HG02623 (cell line): ENCODE measurements at regions not wholly inside any gene's neighbourhood (a gene's known extent, or its start where the extent isn't known, plus 50 kb on each side); places are given as distances from the start of the nearest gene placed in this dataset.
A peak's percentile ranks its signal among the peaks of the same experiment; 100 is the strongest.

ENCODE experiments used
- ATAC-seq: cut with Tn5 transposase; IDR thresholded peaks from one replicate; pipeline ENCODE4 v1.9.1; 2021; ENCODE audit warnings: moderate library complexity; ENCODE audit not compliant: unreplicated experiment

- ATAC-seq = no peak
Observed at GRCh38 chr9:99573085-99573484, 248.6 kb upstream of the NR4A3 start.

GRCh38 chr9:99573886-99574285, 247.8 kb upstream of the NR4A3 start:
- no peak for ATAC-seq

GRCh38 chr9:99576002-99576401, 245.7 kb upstream of the NR4A3 start:
- ATAC-seq = no peak

GRCh38 chr9:99576876-99577275, 244.8 kb upstream of the NR4A3 start:
- ATAC-seq = no peak

DNA sequence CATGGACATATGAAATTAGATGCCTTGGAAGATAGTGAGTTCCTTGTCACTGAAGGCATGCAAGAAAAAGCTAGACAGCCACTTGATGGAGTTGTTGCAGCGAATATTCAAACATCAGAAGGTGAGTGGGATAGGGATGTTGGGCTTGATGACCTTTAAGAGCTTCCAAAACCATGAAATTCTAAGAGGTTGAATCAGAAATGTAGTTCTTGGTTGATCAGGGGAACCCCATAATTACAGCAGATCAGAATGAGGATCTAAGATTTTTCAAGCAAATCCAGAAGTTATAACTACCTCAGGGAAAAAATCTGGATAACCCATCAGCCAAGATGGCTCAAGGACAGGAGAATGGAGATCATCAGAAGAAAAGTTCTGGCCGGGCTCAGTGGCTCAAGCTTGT, 244.3 kb upstream of the NR4A3 start:
- ATAC-seq = no peak

DNA sequence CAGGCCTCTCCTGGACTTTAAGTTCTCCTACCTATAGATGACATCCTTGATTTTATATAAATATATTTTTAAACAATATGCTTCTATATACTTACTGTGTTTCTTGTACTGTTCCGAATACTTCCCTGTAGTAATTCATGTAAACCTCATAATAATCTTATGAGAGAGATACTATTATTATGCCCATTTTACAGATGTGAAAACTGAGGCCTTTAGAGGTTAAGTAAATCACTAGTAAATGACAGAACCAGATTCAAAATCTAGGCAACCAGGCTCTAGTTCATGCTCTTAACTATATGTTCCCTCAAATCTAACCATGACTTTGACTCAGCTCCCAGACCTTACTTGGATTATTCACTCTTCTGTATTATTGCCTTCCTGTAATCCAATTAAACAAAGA, 243.0 kb upstream of the NR4A3 start:
- ATAC-seq = no peak

- no peak for ATAC-seq
Observed at GRCh38 chr9:99579964-99580363, 241.7 kb upstream of the NR4A3 start.

DNA sequence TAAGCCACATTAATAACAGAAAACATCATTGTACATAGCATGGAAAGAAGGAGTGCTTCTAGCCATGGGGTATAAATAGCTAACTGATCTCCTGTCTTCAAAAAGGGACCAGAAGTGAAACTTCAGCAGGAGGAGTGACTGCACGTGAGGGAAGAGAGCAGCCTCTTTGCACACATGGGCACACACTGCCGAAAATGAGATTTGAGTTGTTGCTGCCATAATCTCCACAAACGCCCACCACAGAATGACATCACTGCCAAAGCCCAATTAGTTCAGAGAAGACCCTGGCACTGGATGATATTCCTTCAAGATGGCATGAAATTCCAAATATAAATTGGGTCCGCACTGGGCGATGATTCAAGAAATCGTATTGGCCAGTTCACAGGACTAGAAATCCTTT, 238.9 kb upstream of the NR4A3 start:
- no peak for ATAC-seq

DNA sequence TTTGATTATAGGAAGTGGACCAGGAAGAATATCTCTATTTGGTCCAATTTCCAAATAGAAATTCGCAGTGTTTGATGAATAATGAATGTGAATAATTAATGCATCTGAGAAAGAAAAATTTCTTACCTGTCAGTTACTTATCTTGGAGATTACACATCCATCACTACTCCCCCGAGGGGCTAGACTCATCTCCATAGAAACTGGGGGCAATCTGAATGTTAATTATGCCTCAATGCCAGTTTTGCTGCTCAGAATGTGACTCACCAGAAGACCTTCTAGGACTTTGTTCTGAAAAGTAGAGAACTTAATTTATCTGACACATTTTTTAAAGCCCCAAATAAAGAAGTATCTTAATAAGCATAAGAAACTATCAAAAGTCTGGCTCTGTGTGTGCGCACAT, 233.4 kb upstream of the NR4A3 start:
- no peak for ATAC-seq

- no peak for ATAC-seq
Observed at GRCh38 chr9:99588747-99589146, 232.9 kb upstream of the NR4A3 start.

- ATAC-seq = no peak
Observed at GRCh38 chr9:99590410-99590809, 231.3 kb upstream of the NR4A3 start.

DNA sequence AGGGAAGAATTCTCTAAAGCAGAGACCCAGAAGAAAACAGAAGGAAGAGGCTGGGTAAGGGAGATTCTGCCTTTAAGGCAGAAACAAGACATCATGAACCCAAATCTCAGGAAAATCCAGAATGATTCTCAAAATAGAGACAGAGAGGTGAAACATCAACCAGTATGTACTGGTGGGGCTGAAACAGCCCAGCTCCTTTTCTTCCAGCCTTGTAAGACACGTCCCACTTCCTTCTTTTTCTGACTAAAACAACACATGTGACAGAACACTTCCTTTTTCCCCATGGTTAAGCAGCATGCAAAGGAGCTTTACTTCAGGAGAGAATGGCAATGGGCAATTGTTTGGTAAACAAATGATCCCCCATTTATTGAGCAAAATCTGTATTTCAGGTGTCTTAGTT, 230.8 kb upstream of the NR4A3 start:
- no peak for ATAC-seq

DNA sequence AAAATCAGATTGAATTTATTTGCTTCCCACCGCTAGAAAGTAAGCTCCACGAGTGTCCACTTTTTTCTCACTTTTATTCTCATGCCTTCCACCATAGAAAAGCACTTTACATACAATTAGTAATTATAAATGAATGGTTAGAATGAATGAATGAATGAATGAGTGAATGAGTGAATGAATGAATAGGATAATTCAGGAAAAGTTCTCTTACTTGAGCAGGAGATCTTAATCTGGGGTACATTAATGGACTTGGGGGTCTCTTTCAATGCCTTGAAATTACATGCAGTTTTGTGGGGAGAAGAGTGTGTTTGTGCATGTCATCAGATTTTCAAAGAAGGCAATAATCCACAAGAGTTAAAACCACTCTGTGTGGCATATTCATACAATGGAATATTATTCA, 229.9 kb upstream of the NR4A3 start:
- ATAC-seq = no peak

- ATAC-seq = no peak
Observed at GRCh38 chr9:99592834-99593574, 228.7 kb upstream of the NR4A3 start.

DNA sequence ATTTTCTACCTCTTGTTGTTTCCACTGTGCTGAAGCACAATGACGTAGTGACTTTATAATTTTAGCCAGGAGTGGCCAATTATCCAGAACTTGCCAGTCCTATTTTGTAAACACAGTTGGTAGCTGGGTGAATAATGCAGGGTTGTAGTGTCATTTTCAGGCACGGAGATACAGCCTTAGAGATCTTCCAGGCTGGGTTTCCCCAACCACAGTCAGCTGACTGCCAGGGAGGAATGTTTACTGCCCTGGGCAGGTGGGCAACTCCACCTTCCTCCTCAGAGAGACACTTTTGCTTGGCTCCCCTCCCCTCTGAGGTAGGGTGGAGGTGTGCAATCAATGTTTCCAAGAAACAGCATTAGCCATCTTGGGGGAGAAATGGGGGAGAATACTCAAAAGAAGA, 228.1 kb upstream of the NR4A3 start:
- ATAC-seq = no peak

DNA sequence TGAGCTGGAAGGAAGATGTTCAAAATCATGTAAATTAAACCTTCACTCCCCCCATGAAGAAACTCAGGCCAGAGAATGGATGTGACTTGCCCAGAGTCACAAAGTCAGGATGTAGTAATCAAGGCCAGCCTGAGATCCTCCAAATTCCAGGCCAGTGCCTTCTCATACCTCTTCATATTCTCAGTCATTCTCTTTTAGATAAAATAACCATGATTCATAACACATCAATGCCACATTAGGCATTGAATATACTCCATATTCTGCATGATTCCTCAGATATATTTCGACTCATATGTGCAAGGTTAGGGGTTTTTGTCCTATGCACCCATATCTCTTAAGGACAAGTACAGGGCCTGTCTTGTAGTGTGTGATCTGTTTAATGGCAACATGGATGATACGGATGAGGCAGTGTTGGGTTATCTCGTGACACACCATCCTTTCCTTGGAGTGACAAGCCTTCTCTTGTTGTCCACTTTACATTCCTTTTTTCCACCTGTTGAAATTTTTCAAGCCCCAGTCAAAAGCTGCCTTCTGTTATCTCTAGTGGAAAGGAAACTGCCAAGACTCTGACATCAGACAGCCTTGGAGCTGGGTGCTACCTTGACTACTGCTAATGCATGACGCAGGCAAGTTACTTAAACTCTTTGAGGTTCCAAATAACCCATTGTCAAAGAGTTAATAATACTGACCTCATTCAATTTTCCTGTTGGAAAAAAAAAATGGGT, 227.5 kb upstream of the NR4A3 start:
- no peak for ATAC-seq

DNA sequence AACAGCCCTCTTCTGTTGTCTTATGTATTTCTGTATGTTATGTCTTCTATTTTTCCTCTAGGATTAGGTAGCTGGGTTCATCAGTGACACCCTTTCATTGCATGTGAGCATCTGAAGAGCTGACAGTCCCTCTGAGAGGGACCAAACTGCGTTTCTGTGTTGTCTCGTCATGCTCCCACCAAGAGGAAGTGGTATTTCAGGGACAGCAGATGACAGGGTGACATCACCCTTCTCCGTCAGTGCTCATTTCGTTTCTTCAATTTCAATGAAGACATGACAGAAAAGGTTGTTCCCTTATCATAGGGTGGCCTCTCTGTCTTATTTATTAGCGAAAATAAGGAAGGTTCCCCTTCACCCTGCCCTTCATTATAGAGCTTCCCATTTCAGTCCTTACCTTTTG, 225.9 kb upstream of the NR4A3 start:
- peak; percentile 58 for ATAC-seq

DNA sequence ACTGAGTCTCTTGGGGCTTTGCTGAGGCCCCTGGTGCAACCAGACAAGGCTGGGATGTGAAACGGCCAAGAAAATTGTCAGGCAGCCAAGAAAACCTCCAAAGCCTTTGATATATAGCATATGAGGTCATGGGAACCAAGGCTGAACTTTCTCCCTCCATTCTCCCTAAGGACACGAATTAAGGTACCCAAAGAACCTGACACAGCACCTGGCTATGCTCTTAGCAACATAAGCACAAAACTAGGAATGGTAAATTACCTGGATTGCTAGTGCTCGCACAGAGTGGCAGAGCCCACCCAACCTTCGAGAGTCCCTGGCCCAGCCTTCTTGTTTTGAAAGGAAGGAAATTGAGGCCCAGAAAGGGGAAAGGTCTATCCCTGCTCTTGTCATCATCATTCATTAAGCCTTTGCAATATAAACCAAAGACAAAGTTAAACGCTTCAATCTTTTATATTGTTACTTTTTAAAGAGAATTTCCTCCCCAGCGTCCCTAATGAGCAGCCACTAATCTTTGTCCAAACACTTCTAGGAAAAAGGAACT, 220.0 kb upstream of the NR4A3 start:
- ATAC-seq = no peak

- ATAC-seq = no peak
Observed at GRCh38 chr9:99602854-99603253, 218.8 kb upstream of the NR4A3 start.

DNA sequence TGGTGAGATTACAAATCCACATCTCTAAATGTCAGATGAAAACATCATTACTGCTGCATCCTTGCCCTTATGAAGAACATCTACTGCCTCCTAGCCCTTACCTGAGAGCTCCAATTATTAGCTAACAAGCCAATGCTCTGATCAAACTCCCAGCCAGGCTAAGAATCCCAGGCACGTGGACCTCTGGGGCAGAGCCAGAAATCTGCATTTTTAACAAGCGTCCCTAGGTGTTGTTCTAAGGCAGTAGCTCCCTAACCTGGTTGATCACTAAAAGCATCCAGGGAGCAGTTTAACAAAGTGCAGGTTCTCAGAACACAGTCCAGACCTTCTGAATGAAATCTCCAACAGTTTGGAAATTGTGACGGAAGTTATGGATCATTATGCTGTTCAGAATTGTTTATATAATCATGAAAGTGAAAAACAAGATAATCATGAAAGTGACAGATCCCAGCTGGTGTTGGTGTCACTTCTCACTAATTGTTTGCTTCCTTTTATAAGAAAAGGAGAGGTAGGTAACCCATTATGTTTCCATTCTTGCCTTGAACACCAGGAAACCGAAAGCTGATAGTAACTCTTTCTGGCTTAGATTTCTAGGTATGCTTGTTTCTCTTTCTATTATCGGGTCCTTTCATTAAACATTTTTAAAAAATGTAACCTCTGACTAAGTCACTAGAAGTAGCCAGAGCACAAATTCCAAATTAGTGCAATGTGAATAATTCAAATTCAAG, 216.5 kb upstream of the NR4A3 start:
- no peak for ATAC-seq

DNA sequence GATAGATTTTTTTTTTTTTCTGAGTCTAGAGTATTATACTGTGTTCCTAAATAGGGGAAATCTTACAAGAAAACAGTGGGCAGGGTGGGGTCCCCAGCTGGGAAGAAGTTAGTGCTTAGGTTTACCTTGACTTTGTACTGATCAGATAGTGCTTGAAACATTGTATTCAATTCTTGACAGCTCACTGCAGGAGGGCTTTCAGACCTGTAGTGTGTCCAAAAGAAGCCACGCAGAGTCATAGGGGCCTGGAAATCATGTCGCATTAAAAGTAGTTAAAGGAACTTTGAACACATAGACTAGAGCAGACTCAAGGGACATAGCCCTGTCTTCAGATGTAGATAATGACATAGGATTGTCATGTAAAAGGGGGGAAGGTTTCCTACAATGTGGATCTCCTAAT, 215.4 kb upstream of the NR4A3 start:
- no peak for ATAC-seq

DNA sequence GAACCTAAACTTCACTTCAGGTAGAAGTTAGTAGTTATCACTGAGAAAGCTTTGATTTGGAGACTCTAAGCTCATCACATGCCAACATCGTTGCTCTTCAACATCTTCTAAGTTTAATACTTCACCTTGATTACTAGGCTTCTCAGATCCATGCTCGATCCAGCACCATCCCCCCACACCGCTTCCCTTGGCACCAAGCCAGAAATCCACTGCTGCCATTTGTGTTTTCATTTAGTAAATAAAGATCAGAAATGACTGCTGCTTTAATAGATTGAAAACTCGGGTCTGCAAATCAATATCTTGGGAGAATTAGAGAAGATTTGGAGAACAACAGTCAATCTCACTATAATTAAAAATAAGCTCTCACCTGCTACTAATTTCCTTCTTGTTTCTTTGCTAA, 214.7 kb upstream of the NR4A3 start:
- ATAC-seq = no peak
